H9 (cell line): ENCODE measurements at regions not wholly inside any gene's neighbourhood (a gene's known extent, or its start where the extent isn't known, plus 50 kb on each side); places are given as distances from the start of the nearest gene placed in this dataset.

Source experiments
- DNase-seq: peaks from one replicate; pipeline ENCODE4 v3.0.0-alpha.2; 2017
- H2AFZ ChIP-seq: one replicate; pipeline ENCODE4 v1.6.1; 2013; ENCODE audit warnings: mild to moderate bottlenecking, low read length, control low read depth, moderate library complexity
- H2AK5ac ChIP-seq: 2 replicates; pipeline ENCODE4 v1.6.1; 2013; ENCODE audit warnings: low read length, control low read depth, mixed read lengths; ENCODE audit not compliant: insufficient read length
- H2BK120ac ChIP-seq: one replicate; pipeline ENCODE4 v1.6.1; 2013; ENCODE audit warnings: low read depth, mild to moderate bottlenecking, low read length, control low read depth, inconsistent platforms; ENCODE audit not compliant: poor library complexity, severe bottlenecking
- H2BK12ac ChIP-seq: 2 replicates; pipeline ENCODE4 v1.6.1; 2013; ENCODE audit warnings: low read length, control low read depth, mixed read lengths, low read depth; ENCODE audit not compliant: insufficient read length
- H2BK15ac ChIP-seq: 2 replicates; pipeline ENCODE4 v1.6.1; 2013; ENCODE audit warnings: low read depth, low read length, control low read depth
- H2BK20ac ChIP-seq: one replicate; pipeline ENCODE4 v1.6.1; 2013; ENCODE audit warnings: low read depth, mild to moderate bottlenecking, low read length, control low read depth, inconsistent platforms; ENCODE audit not compliant: poor library complexity, severe bottlenecking
- H2BK5ac ChIP-seq: 2 replicates; pipeline ENCODE4 v1.6.1; 2013; ENCODE audit warnings: low read length, control low read depth, mixed read lengths; ENCODE audit not compliant: insufficient read length
- H3K14ac ChIP-seq: 2 replicates; pipeline ENCODE4 v1.6.1; 2013; ENCODE audit warnings: low read length, control low read depth; ENCODE audit not compliant: insufficient read depth
- H3K18ac ChIP-seq: 2 replicates; pipeline ENCODE4 v1.6.1; 2013; ENCODE audit warnings: low read depth, mild to moderate bottlenecking, mixed read lengths, low read length, control low read depth; ENCODE audit not compliant: insufficient read length
- H3K23ac ChIP-seq: 2 replicates; pipeline ENCODE4 v1.6.1; 2013; ENCODE audit warnings: low read length, control low read depth, mixed read lengths, low read depth; ENCODE audit not compliant: insufficient read length
- H3K23me2 ChIP-seq: 2 replicates; pipeline ENCODE4 v1.6.1; 2013; ENCODE audit warnings: low read depth, mild to moderate bottlenecking, mixed read lengths, low read length, control low read depth; ENCODE audit not compliant: insufficient read length, poor library complexity, severe bottlenecking
- H3K27ac ChIP-seq: 2 replicates; pipeline ENCODE4 v1.5.1; 2013; ENCODE audit warnings: low read length, control low read depth, mixed read lengths, low read depth; ENCODE audit not compliant: insufficient read length
- H3K27me3 ChIP-seq: 2 replicates; pipeline ENCODE4 v1.6.1; 2013; ENCODE audit warnings: low read length, control low read depth, inconsistent platforms; ENCODE audit not compliant: insufficient read depth
- H3K4ac ChIP-seq: 2 replicates; pipeline ENCODE4 v1.6.1; 2013; ENCODE audit warnings: low read depth, mild to moderate bottlenecking, control low read depth, inconsistent platforms, low read length, moderate library complexity
- H3K4me1 ChIP-seq: 2 replicates; pipeline ENCODE4 v1.6.1; 2013; ENCODE audit warnings: low read length, control low read depth, inconsistent platforms; ENCODE audit not compliant: insufficient read depth
- H3K4me2 ChIP-seq: 2 replicates; pipeline ENCODE4 v1.6.1; 2013; ENCODE audit warnings: low read length, control low read depth, mixed read lengths; ENCODE audit not compliant: insufficient read length, insufficient read depth
- H3K56ac ChIP-seq: 2 replicates; pipeline ENCODE4 v1.6.1; 2013; ENCODE audit warnings: low read depth, mild to moderate bottlenecking, mixed read lengths, low read length, control low read depth; ENCODE audit not compliant: insufficient read length
- H3K79me1 ChIP-seq: 2 replicates; pipeline ENCODE4 v1.6.1; 2013; ENCODE audit warnings: low read depth, mild to moderate bottlenecking, moderate library complexity, low read length, control low read depth, inconsistent platforms; ENCODE audit not compliant: insufficient read depth, poor library complexity, severe bottlenecking
- H3K79me2 ChIP-seq: 2 replicates; pipeline ENCODE4 v1.6.1; 2013; ENCODE audit warnings: low read length, control low read depth, inconsistent platforms; ENCODE audit not compliant: insufficient read depth
- H3K9ac ChIP-seq: 2 replicates; pipeline ENCODE4 v1.6.1; 2013; ENCODE audit warnings: low read length, control low read depth, mixed read lengths; ENCODE audit not compliant: insufficient read length; ENCODE audit errors: extremely low read depth
- H3K9me3 ChIP-seq: one replicate; pipeline ENCODE4 v1.6.1; 2013; ENCODE audit warnings: low read depth, low read length, inconsistent platforms; ENCODE audit not compliant: control insufficient read depth
- H3T11ph ChIP-seq: one replicate; pipeline ENCODE4 v1.6.1; 2013; ENCODE audit warnings: mild to moderate bottlenecking, low read length, control low read depth, inconsistent platforms
- H4K20me1 ChIP-seq: one replicate; pipeline ENCODE4 v1.6.1; 2013; ENCODE audit not compliant: control insufficient read depth, insufficient read length, insufficient read depth
- H4K5ac ChIP-seq: 2 replicates; pipeline ENCODE4 v1.6.1; 2013; ENCODE audit warnings: low read depth, mild to moderate bottlenecking, mixed read lengths, low read length, control low read depth; ENCODE audit not compliant: insufficient read length
- H4K8ac ChIP-seq: replicated peaks from 2 replicates; pipeline ENCODE4 v1.6.1; 2013; ENCODE audit warnings: low read length, control low read depth, mixed read lengths, low read depth; ENCODE audit not compliant: insufficient read length
- H4K91ac ChIP-seq: 2 replicates; pipeline ENCODE4 v1.6.1; 2013; ENCODE audit warnings: low read depth, mild to moderate bottlenecking, moderate library complexity, mixed read lengths, low read length, control low read depth; ENCODE audit not compliant: insufficient read length
- H3K27ac Mint-ChIP-seq, 3 experiments: 2 replicates in 2 of 3; 3 replicates in 1 of 3; pipeline ENCODE4 v1.8.0; 2020 to 2021; ENCODE audit warnings: mixed read lengths in 3 of 3, mild to moderate bottlenecking in 1 of 3, moderate library complexity in 1 of 3
- H3K27me3 Mint-ChIP-seq: 2 replicates; pipeline ENCODE4 v1.8.0; 2021; ENCODE audit warnings: low read depth, mild to moderate bottlenecking, moderate library complexity, mixed read lengths
- H3K36me3 Mint-ChIP-seq, 3 experiments: 2 replicates in 2 of 3; 3 replicates in 1 of 3; pipeline ENCODE4 v1.8.0; 2020 to 2021; ENCODE audit warnings: low read depth in 3 of 3, mixed read lengths in 3 of 3; ENCODE audit not compliant: insufficient read depth in 1 of 3
- H3K4me1 Mint-ChIP-seq, 2 experiments: 2 replicates each; pipeline ENCODE4 v1.8.0; 2020; ENCODE audit warnings: mixed read lengths in 2 of 2
- H3K4me3 Mint-ChIP-seq, 2 experiments: 2 replicates in 1 of 2; 3 replicates in 1 of 2; pipeline ENCODE4 v1.8.0; 2020 to 2021; ENCODE audit warnings: mild to moderate bottlenecking in 2 of 2, mixed read lengths in 2 of 2, moderate library complexity in 1 of 2
- H3K9me3 Mint-ChIP-seq, 2 experiments: 2 replicates in 1 of 2; 3 replicates in 1 of 2; pipeline ENCODE4 v1.8.0; 2020; ENCODE audit warnings: mild to moderate bottlenecking in 2 of 2, mixed read lengths in 2 of 2, moderate library complexity in 1 of 2
- CTCF ChIP-seq: fragments of 200-600 bp; sonication (generic); conservative IDR thresholded peaks from 3 replicates; pipeline ENCODE4 v1.8.0; 2021; ENCODE audit warnings: antibody characterized with exemption, mild to moderate bottlenecking
- WGBS: extraction: QIAGEN DNeasy Blood & Tissue Kit; methylation state at CpG from one replicate; pipeline ENCODE4 v1.1.7; 2013; ENCODE audit warnings: missing lambda C conversion rate, low lambda C conversion rate, mixed read lengths; ENCODE audit not compliant: insufficient read length; ENCODE audit errors: extremely low coverage; 5-methylcytosine and 5-hydroxymethylcytosine counted together

- H4K5ac ChIP-seq = no peak overlapping the region
- Mint-ChIP-seq H3K36me3 (no peaks in the 10 kb centered on the region), H3K27me3 (no peaks in the 10 kb centered on the region), H3K9me3 (no peaks in the 10 kb centered on the region), H3K4me1 (peaks cover 20% of the 10 kb centered on the region in 2 experiments), H3K27ac (0 out of 7 replicates have a peak overlapping the region, but pooled peaks of 1 of the 3 experiments have one; percentile 11), H3K4me3 (no peak overlapping the region)
- no peak overlapping the region for H2BK20ac ChIP-seq
- TF ChIP-seq CTCF = no peak
- H2BK12ac ChIP-seq = no peak overlapping the region
- no peak overlapping the region for H2BK120ac ChIP-seq
- no peak overlapping the region for H3K56ac ChIP-seq
- no peak overlapping the region for H3K27ac ChIP-seq
- no peak for DNase-seq
- no peaks in the 10 kb centered on the region for H3K79me2 ChIP-seq
- H4K8ac ChIP-seq = no peak overlapping the region
- no peaks in the 10 kb centered on the region for H3K9me3 ChIP-seq
- no peak overlapping the region for H2BK15ac ChIP-seq
- H3K79me1 ChIP-seq = no peaks in the 10 kb centered on the region
- no peak overlapping the region for H3K14ac ChIP-seq
- H3K9ac ChIP-seq = no peak overlapping the region
- H2AFZ ChIP-seq = no peak overlapping the region
- WGBS = no CpG with 5 or more reads among the region's 4 CpGs
- no peak overlapping the region for H3K4me2 ChIP-seq
- H2AK5ac ChIP-seq = no peak overlapping the region
- no peaks in the 10 kb centered on the region for H3K27me3 ChIP-seq
- no peak overlapping the region for H3K4ac ChIP-seq
- H4K20me1 ChIP-seq = no peaks in the 10 kb centered on the region
- peaks cover 3% of the 10 kb centered on the region; the same call in 1 of the 2 replicates for H3K4me1 ChIP-seq
- H3T11ph ChIP-seq = no peak overlapping the region
- H3K18ac ChIP-seq = no peak overlapping the region
- H2BK5ac ChIP-seq = no peak overlapping the region
- H3K23ac ChIP-seq = no peak overlapping the region
- H4K91ac ChIP-seq = no peak overlapping the region
- H3K23me2 ChIP-seq = no peaks in the 10 kb centered on the region
Measured at GRCh38 chr4:11843927-11844326, 415.2 kb upstream of the HS3ST1 start.
